Stimulated activated effector memory CD8-positive, alpha-beta T cell treated with anti-CD3 and anti-CD28 coated beads, Interleukin-12 subunit alpha, Interleukin-12 subunit beta, amount 100 ng/mL, for 72 hours (primary cell): ENCODE measurements at regions not wholly inside any gene's neighbourhood (a gene's known extent, or its start where the extent isn't known, plus 50 kb on each side); places are given as distances from the start of the nearest gene placed in this dataset.
"Not testable (repeated sequence)": the region's sequence is repeated elsewhere in the genome, so short reads cannot be mapped to it uniquely, and the experiment has no call there.

Experiments
- ATAC-seq: fragments of 150-1000 bp; cut with Tn5 transposase; 2 replicates; pipeline ENCODE4 v1.10.0; 2021
- DNase-seq, 2 donors: peaks; one replicate each; pipeline ENCODE4 v3.0.0; 2021 to 2022; ENCODE audit warnings: low spot score in 2 of 2
- H3K27ac Mint-ChIP-seq: one replicate; pipeline ENCODE4 v1.8.0; 2022; ENCODE audit warnings: mild to moderate bottlenecking, mixed read lengths
- H3K36me3 Mint-ChIP-seq: one replicate; pipeline ENCODE4 v1.8.0; 2022; ENCODE audit warnings: mild to moderate bottlenecking, mixed read lengths
- H3K4me1 Mint-ChIP-seq: one replicate; pipeline ENCODE4 v1.8.0; 2022; ENCODE audit warnings: mixed read lengths
- H3K4me3 Mint-ChIP-seq: one replicate; pipeline ENCODE4 v1.8.0; 2022; ENCODE audit warnings: mild to moderate bottlenecking, mixed read lengths
- H3K9me3 Mint-ChIP-seq: one replicate; pipeline ENCODE4 v1.8.0; 2022; ENCODE audit warnings: mixed read lengths

DNA sequence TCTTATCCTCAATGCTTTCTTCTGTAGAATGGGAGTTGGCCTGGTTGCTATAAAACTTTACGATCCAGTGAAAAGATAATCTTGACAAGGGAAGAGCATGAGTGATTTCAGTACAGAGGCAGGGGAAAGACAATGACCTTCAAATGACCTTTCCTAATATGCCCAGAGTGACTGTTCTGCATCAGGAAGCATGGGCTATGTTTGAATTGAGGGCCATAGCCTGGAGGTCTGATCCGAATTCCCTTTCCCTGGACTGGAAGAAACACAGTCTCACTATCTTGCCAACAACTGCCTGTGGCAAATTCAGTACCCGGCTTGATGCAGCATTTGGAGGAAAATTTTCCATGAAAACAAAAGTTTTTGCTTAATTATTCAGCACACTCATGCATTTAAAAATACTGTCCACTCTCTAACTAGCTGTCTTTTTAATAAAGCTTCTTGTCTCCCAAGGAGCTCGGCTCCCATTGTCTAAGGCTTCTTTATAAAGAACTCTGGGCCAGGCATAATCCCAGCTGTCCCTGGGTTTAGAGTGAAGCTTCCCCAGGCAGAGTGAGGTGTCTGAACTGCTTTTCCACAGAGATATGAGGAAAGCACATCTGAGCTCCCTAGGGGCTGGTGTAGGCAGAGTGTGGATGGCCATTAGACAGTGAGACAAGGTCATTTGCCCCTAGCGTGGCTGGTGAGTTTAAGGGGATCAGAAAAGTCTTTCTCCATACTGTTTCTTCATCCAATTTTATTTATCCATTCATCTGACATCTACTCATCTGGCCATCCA lies 132.7 kb upstream of the CADM1 start:
- Mint-ChIP-seq H3K9me3 (no peaks in the 10 kb centered on the region), H3K36me3 (no peaks in the 10 kb centered on the region), H3K4me3 (no peak overlapping the region), H3K4me1 (no peaks in the 10 kb centered on the region), H3K27ac (no peak overlapping the region)
- DNase-seq: no peak
- ATAC-seq: no peak

DNA sequence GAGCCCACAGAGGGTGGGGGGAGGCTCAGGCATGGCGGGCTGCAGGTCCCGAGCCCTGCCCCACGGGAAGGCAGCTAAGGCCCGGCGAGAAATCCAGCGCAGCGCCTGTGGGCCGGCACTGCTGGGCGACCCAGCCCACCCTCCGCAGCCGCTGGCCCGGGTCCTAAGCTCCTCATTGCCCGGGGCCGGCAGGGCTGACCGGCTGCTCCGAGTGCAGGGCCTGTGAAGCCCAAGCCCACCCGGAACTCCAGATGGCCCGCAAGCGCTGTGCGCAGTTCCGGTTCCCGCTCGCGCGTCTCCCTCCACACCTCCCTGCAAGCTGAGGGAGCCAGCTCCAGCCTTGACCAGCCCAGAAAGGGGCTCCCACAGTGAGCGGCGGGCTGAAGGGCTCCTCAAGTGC lies 129.8 kb upstream of the CADM1 start:
- H3K4me1 Mint-ChIP-seq, H3K4me3 Mint-ChIP-seq: not testable (repeated sequence)

DNA sequence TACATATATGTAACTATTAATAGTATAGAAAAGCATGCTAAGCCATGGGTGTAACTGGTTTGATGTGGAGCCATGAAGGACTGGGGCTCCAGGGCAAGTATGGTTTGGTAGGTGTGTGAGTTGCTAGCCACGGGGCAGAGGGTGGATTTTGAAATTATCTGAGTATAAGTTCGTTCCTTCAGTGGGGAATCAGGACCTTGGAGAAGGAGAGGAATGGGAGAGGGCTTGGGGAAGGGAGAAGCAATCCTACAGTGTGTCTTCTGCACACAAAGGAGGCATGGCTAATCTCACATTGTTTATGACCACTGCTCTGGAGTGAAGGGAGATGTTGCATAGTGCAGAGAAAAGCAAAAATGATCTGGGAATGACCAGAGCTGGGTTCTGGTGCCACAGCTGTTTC lies 127.8 kb upstream of the CADM1 start:
- Mint-ChIP-seq H3K4me3 (no peak overlapping the region), H3K36me3 (no peaks in the 10 kb centered on the region), H3K9me3 (no peaks in the 10 kb centered on the region), H3K4me1 (no peaks in the 10 kb centered on the region), H3K27ac (no peak overlapping the region)
- no peak for DNase-seq
- ATAC-seq: no peak

More for the DNA sequence above, 129.8 kb upstream of the CADM1 start:
- not testable (repeated sequence) for H3K27ac Mint-ChIP-seq, DNase-seq, H3K36me3 Mint-ChIP-seq, ATAC-seq, H3K9me3 Mint-ChIP-seq

DNA sequence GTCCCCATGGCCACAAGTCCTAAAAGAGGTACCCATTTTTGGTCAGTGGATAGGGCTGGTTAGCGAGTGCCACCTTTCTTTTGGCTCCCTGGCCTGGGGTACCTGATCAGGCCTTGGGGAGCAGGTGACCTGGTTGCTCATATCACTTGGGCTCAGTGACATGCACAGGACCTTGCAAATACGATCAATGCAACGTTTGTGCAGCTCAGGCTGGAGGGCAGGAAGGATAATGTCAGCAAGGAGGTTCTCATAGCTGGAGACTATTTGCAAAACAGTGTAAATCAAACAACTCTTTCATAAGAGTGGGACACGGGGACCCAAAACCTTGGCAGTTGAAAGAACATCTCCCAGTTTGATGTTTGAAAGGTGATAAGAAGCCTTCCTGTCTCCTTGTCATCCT lies 127.4 kb upstream of the CADM1 start:
- no peak overlapping the region for H3K4me3 Mint-ChIP-seq
- no peaks in the 10 kb centered on the region for H3K4me1 Mint-ChIP-seq
- DNase-seq: no peak
- no peak overlapping the region for H3K27ac Mint-ChIP-seq
- H3K36me3 Mint-ChIP-seq: no peaks in the 10 kb centered on the region
- no peak for ATAC-seq
- H3K9me3 Mint-ChIP-seq: no peaks in the 10 kb centered on the region

DNA sequence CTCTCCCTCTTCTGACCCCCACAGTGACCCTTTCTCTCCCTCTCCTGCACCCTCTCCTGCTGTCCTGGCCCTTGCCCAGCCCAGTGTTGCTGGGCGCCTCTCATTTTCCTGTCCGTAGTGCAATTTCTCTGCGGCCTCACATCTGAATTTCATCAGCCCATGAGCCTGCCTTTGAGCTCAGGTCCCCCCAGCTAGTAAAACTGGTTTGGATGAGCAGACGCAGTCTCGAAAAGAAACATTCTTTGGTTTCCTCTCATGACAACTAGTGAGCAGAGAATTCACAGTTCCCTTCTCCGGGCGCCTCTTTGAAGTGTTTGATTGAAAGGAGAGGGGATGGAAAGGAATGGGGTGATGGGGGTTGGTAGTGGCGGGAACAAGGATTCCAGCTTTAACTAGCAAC lies 126.0 kb upstream of the CADM1 start:
- no peaks in the 10 kb centered on the region for H3K36me3 Mint-ChIP-seq
- H3K9me3 Mint-ChIP-seq: no peaks in the 10 kb centered on the region
- H3K4me1 Mint-ChIP-seq: no peaks in the 10 kb centered on the region
- DNase-seq (no peak), ATAC-seq (no peak)
- no peak overlapping the region for H3K4me3 Mint-ChIP-seq
- no peak overlapping the region for H3K27ac Mint-ChIP-seq

DNA sequence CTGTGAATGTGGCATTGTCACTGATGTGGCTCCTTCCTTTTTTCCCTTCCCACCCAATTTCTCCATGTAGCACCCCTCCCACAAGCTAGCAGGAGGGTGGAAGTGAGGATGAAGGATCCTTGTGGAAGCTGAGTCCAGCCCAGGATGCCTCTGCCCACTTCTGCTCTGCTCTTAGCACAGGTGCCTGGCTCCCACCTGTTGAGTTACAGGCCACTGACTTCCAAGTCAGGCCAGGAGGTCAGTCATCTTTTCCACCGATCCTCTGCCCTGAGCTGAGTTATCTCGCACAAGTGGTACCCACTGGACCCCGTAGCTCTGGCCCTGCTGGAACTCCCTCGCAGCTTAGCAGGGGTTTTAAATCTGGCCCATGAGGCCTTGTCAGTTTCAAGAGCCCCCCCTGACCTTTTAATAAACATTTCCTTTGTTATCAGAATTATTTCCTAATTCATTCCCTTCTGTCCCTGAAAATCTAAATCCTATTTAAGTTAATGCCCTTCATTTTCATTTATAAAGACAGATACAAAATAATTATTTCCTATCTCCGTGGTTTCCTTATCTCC lies 125.3 kb upstream of the CADM1 start:
- no peak overlapping the region for H3K4me3 Mint-ChIP-seq

DNA sequence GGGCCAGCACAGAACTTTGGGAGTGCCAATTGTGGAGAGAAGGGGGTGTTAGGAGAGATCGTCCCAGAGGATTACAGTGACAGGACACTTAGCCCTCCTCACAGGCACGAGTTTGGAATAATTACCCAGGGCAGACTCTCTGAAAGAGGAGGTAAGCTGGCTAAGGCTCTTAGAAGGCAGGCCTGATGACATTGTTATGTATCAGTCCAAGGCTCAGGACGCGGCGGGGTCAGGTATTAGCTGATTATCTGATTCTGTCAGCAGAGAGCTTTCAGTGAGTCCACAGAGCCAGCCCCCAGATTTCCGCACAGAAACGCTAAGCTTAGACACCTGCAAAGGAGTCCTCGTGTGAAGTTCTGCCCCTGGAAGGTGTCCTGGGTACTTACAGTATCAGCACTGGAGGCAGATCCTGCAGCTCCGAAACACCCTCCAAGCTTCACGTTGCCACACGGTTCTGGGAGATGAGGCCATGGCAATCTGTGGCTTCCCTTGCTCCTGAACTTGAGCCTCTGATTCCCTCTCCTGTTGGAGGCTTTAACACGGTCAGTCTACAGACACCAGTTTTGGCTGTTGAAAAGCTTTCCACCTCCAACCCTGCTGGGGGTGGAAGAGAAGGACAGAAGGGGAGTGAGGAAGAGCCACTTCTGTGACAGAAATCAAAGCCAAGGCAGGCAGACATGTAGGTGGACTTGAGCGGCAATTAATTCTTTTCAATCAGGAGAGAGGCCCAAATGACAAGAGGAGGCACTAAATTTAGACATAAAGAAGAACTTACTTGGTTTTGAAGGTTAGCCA lies 123.6 kb upstream of the CADM1 start:
- Mint-ChIP-seq H3K4me1 (no peaks in the 10 kb centered on the region), H3K9me3 (no peaks in the 10 kb centered on the region), H3K36me3 (no peaks in the 10 kb centered on the region), H3K4me3 (no peak overlapping the region), H3K27ac (no peak overlapping the region)
- DNase-seq: no peak
- no peak for ATAC-seq

More for the DNA sequence above, 125.3 kb upstream of the CADM1 start:
- H3K4me1 Mint-ChIP-seq: no peaks in the 10 kb centered on the region
- no peak overlapping the region for H3K27ac Mint-ChIP-seq
- DNase-seq (no peak), ATAC-seq (no peak)
- H3K9me3 Mint-ChIP-seq: no peaks in the 10 kb centered on the region
- H3K36me3 Mint-ChIP-seq: no peaks in the 10 kb centered on the region

DNA sequence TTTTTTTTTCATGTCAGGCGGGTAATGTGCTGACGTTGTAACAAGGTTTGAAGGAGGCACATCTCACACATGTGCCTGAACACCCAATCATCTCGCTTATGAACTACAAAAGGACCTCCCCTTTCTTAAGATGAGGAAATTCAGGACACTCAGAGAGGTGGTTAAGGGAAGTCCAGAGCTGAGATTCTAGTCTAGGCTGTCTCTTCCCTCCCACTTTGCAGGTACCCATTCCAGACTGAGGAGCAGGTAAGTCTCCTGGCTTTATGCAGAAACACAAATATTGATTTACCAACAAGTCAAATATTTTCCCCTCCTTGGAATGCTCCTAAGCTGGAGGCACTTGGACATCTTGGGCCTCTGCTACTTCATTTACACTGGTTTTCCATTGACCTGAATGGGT lies 122.9 kb upstream of the CADM1 start:
- no peak for DNase-seq
- H3K27ac Mint-ChIP-seq: no peak overlapping the region
- ATAC-seq: no peak
- H3K36me3 Mint-ChIP-seq: no peaks in the 10 kb centered on the region
- no peak overlapping the region for H3K4me3 Mint-ChIP-seq
- no peaks in the 10 kb centered on the region for H3K4me1 Mint-ChIP-seq
- H3K9me3 Mint-ChIP-seq: no peaks in the 10 kb centered on the region

DNA sequence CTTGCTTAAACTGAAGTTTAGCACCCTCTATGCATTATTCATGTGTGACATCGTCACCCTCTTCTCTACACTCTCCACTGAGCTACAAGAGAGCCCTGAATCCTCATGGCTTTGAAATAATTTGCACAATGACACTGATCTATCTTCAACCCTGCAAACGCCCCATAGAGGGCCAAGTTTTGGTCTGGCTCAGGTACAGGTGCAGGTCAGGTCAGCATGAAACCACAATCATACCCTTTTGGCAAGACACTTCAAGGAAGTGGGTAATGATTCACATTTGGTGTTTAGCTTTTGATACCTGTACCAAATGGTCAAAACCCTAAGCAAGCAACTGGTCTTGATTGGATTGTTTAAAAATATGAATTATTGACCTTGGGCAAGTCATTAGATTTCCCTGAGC lies 122.2 kb upstream of the CADM1 start:
- Mint-ChIP-seq H3K9me3 (no peaks in the 10 kb centered on the region), H3K27ac (no peak overlapping the region), H3K4me3 (no peak overlapping the region), H3K36me3 (no peaks in the 10 kb centered on the region), H3K4me1 (no peaks in the 10 kb centered on the region)
- no peak for DNase-seq
- ATAC-seq: no peak

DNA sequence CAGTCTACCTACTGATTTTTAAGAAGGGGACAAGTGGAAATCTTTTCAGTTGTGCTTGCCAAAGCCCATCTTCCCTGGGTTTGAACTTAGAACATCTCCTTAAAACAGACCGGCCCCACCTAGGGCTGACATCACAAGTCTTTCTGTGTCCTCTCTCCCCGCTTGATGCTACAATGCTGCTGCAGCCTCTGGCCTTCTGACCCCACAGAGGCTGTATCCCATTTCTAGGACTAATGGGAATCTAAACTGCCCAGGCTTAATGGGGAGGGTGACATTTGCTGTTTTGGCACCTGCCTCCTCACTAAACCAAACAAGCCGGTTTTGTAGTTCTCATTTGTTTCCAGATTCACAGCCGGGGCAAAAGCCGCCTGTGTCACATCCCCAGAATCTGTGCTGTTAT lies 121.3 kb upstream of the CADM1 start:
- ATAC-seq: no peak
- H3K9me3 Mint-ChIP-seq: no peaks in the 10 kb centered on the region
- H3K4me3 Mint-ChIP-seq: no peak overlapping the region
- H3K36me3 Mint-ChIP-seq: no peaks in the 10 kb centered on the region
- no peak overlapping the region for H3K27ac Mint-ChIP-seq
- no peaks in the 10 kb centered on the region for H3K4me1 Mint-ChIP-seq
- DNase-seq: no peak

DNA sequence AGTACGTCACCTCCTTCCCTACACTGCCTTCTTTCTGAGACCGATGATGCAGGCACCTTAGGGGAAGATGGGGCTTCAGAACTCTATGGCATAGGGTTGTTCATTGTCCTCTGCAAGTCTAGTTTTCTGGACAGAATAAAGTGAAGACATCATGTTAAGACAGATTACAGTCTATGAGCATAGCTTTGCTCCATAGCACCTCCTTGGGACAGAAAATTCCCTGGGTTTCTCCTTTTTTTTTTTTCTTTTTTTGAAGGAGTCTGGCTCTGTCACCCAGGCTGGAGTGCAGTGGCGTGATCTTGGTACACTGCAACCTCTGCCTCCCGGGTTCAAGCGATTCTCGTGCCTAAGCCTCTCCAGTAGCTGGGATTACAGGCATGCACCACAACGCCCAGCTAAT lies 119.8 kb upstream of the CADM1 start:
- no peaks in the 10 kb centered on the region for H3K9me3 Mint-ChIP-seq
- no peaks in the 10 kb centered on the region for H3K36me3 Mint-ChIP-seq
- DNase-seq (no peak), ATAC-seq (no peak)
- H3K4me1 Mint-ChIP-seq: no peaks in the 10 kb centered on the region
- H3K4me3 Mint-ChIP-seq: no peak overlapping the region
- H3K27ac Mint-ChIP-seq: no peak overlapping the region

DNA sequence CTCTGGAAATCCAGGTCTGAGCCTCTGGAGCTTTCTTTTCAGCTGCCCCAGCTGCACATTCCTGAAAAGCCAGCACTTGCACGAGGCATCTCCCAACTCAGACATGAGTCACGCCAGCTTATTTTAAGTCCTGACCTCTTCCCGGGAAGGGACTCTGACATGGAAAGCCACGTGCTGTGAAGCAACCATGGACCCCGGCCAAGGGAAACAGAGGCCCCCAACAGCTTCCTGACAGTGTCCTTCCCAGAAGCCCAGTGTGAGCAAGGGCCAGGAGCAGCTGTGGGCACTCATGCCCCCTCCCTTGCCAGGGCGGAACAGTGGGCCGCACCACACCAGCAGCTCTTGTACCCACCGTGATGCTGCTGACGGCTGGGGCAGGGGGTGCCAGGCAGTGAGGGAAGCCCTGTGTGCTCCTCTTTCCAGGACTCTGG lies 118.8 kb upstream of the CADM1 start:
- ATAC-seq (no peak), DNase-seq (no peak)
- Mint-ChIP-seq H3K27ac (no peak overlapping the region), H3K36me3 (no peaks in the 10 kb centered on the region), H3K4me3 (no peak overlapping the region), H3K4me1 (no peaks in the 10 kb centered on the region), H3K9me3 (no peaks in the 10 kb centered on the region)

DNA sequence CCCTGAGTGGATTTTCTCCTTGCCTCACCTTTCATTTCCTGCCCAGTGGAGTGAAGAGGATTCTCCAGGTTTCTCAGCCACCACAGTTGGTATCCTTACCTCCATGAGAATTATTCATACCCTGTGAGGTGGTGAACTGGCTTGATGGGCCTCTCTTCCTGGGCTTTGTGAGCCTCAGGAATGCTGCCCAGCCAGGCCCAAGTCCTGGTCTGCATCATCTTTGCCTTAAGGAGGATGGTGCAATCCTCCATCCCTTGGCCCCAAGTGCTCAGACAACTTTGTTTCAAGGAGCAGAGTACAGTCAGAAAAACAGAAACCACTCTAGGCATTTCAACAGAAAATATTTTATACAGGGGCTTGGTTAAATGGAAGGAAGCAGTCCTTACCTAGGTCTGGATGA lies 114.2 kb upstream of the CADM1 start:
- no peak overlapping the region for H3K27ac Mint-ChIP-seq
- no peak for ATAC-seq
- H3K4me1 Mint-ChIP-seq: no peaks in the 10 kb centered on the region

DNA sequence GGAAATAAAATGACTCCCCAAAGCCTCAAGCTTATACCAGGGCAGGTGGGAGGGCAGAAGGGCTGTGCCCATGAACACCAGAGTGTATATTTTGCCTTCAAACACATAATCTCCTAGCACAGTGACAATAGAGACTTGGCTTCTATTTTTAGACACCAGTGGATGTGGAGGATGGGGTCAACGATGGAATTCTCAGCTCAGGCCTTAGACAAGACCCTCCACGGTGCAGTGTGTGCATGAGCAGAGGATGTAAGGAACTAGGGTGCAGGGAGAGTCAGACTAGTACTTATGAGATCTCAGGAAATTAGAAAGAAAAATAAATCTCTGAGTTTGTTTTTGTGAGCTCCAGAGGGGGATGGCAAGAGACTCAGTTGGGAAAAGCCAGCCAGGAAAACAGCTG lies 113.6 kb upstream of the CADM1 start:
- H3K4me3 Mint-ChIP-seq: no peak overlapping the region
- no peak for ATAC-seq
- H3K36me3 Mint-ChIP-seq: no peaks in the 10 kb centered on the region

More for the DNA sequence above, 114.2 kb upstream of the CADM1 start:
- H3K9me3 Mint-ChIP-seq: no peaks in the 10 kb centered on the region
- no peak overlapping the region for H3K4me3 Mint-ChIP-seq
- no peaks in the 10 kb centered on the region for H3K36me3 Mint-ChIP-seq
- DNase-seq: no peak

DNA sequence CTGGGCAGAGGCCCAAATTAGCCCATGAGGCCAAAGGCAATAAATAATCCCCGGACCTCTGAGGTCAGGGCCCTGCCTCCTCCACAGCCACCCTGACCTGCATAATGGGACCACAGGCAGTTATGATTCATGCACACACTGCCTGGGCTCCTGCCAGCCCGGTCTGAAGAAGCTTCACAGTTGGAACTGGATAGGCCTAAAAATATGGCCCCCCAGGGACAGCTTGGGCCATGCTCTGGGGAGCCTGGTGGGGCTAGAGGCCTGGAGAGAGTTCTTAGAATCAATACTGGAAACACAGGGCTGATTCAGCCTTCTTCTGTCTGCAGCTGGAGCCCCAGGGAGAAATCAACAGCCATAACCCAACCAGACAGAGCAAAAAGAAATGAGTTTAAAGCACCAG lies 112.8 kb upstream of the CADM1 start:
- ATAC-seq (no peak), DNase-seq (no peak)
- Mint-ChIP-seq H3K9me3 (no peaks in the 10 kb centered on the region), H3K36me3 (no peaks in the 10 kb centered on the region), H3K27ac (no peak overlapping the region), H3K4me3 (no peak overlapping the region), H3K4me1 (no peaks in the 10 kb centered on the region)

More for the DNA sequence above, 113.6 kb upstream of the CADM1 start:
- Mint-ChIP-seq H3K9me3 (no peaks in the 10 kb centered on the region), H3K4me1 (no peaks in the 10 kb centered on the region), H3K27ac (no peak overlapping the region)
- DNase-seq: no peak
